GM12878 (cell line): ENCODE measurements at regions not wholly inside any gene's neighbourhood (a gene's known extent, or its start where the extent isn't known, plus 50 kb on each side); places are given as distances from the start of the nearest gene placed in this dataset.

Experiments used
- BCLAF1 ChIP-seq: fragments of 450-650 bp; IDR thresholded peaks from 2 replicates; pipeline ENCODE4 v1.6.1; 2017; ENCODE audit warnings: antibody characterized with exemption, mild to moderate bottlenecking, moderate library complexity
- BHLHE40 ChIP-seq, 2 experiments: fragments of 450-650 bp in 1 of 2; IDR thresholded peaks; 2 replicates each; pipeline ENCODE4 v1.6.1; 2011 to 2017; ENCODE audit warnings: low read depth in 2 of 2, borderline replicate concordance in 1 of 2, improper control_type of control experiment in 1 of 2, low read length in 1 of 2, mild to moderate bottlenecking in 1 of 2
- CHD1 ChIP-seq: IDR thresholded peaks from 2 replicates; pipeline ENCODE4 v1.6.1; 2012; ENCODE audit warnings: low read depth, low read length, improper control_type of control experiment
- E2F8 ChIP-seq: fragments of 450-650 bp; IDR thresholded peaks from 2 replicates; pipeline ENCODE4 v1.6.1; 2018; ENCODE audit warnings: mild to moderate bottlenecking, low read depth, moderate library complexity; ENCODE audit not compliant: partially characterized antibody
- ELK1 ChIP-seq: IDR thresholded peaks from 2 replicates; pipeline ENCODE4 v1.6.1; 2012; ENCODE audit warnings: low read depth, low read length, improper control_type of control experiment
- JUNB ChIP-seq: IDR thresholded peaks from 2 replicates; pipeline ENCODE4 v1.6.1; 2016; ENCODE audit warnings: antibody characterized with exemption, mild to moderate bottlenecking
- LARP7 ChIP-seq: fragments of 450-650 bp; IDR thresholded peaks from 2 replicates; pipeline ENCODE4 v1.6.1; 2017; ENCODE audit warnings: mild to moderate bottlenecking
- MXI1 ChIP-seq: fragments of 150-350 bp; IDR thresholded peaks from 2 replicates; pipeline ENCODE4 v1.6.1; 2011; ENCODE audit warnings: low read depth, mild to moderate bottlenecking, inconsistent platforms, low read length, improper control_type of control experiment
- NFXL1 ChIP-seq: fragments of 450-650 bp; IDR thresholded peaks from 2 replicates; pipeline ENCODE4 v1.6.1; 2017; ENCODE audit warnings: antibody characterized with exemption, mild to moderate bottlenecking, borderline replicate concordance
- PKNOX1 ChIP-seq: fragments of 450-650 bp; IDR thresholded peaks from 2 replicates; pipeline ENCODE4 v1.6.1; 2016; ENCODE audit warnings: mild to moderate bottlenecking
- RB1 ChIP-seq: fragments of 450-650 bp; formaldehyde crosslinking; IDR thresholded peaks from 2 replicates; pipeline ENCODE4 v1.6.1; 2017; ENCODE audit warnings: mild to moderate bottlenecking, borderline replicate concordance
- RUNX3 ChIP-seq: IDR thresholded peaks from 2 replicates; pipeline ENCODE4 v1.6.1; 2012; ENCODE audit warnings: low read length, inconsistent platforms
- SMAD5 ChIP-seq: IDR thresholded peaks from 2 replicates; pipeline ENCODE4 v1.6.1; 2016; ENCODE audit warnings: antibody characterized with exemption, low read depth
- SRF ChIP-seq, 2 experiments: IDR thresholded peaks; 2 replicates each; pipeline ENCODE4 v1.6.1; 2011; ENCODE audit warnings: low read depth in 2 of 2, low read length in 2 of 2, mild to moderate bottlenecking in 1 of 2, moderate library complexity in 1 of 2
- TCF12 ChIP-seq: IDR thresholded peaks from 2 replicates; pipeline ENCODE4 v1.6.1; 2011; ENCODE audit warnings: low read depth, mild to moderate bottlenecking, low read length
- ZNF384 ChIP-seq: IDR thresholded peaks from 2 replicates; pipeline ENCODE4 v1.6.1; 2012; ENCODE audit warnings: low read depth, mild to moderate bottlenecking, low read length, improper control_type of control experiment, borderline replicate concordance
- ZNF687 ChIP-seq: fragments of 450-650 bp; IDR thresholded peaks from 2 replicates; pipeline ENCODE4 v1.6.1; 2017; ENCODE audit warnings: mild to moderate bottlenecking, moderate library complexity

- no peak for TF ChIP-seq BCLAF1
- no peak for TF ChIP-seq JUNB
- peak; percentile 96 for TF ChIP-seq MXI1
- TF ChIP-seq LARP7 = 0 out of 2 replicates have a peak, but pooled peaks have one; percentile 29
- no peak for TF ChIP-seq ELK1
- no peak for TF ChIP-seq CHD1
- TF ChIP-seq SMAD5 = no peak
- TF ChIP-seq TCF12 = peak; percentile 49; the same call in 1 of the 2 replicates
- TF ChIP-seq PKNOX1 = no peak; the same call in 1 of the 2 replicates
- no peak for TF ChIP-seq ZNF384
- TF ChIP-seq ZNF687 = no peak
- TF ChIP-seq RUNX3 = peak; percentile 41; the same call in 1 of the 2 replicates
- no peak for TF ChIP-seq E2F8
- no peak for TF ChIP-seq NFXL1
- peak; percentile 32; the same call in 1 of the 2 replicates for TF ChIP-seq RB1
- peak in 1 of 2 experiments; percentile 40; a peak in 1 of 4 replicates for TF ChIP-seq BHLHE40 (IDR thresholded peaks at IDR 0.05; ENCODE audit: borderline replicate concordance in 1 of 2, low read depth in 2 of 2, low read length in 1 of 2)
- no peak for TF ChIP-seq SRF (IDR thresholded peaks at IDR 0.05; ENCODE audit: low read depth in 2 of 2, low read length in 2 of 2)
Measured at GRCh38 chr6:37102299-37103168, 67.4 kb upstream of the PIM1 start (continued).
